Left hindlimb (tissue), 1 donor: ENCODE measurements at regions not wholly inside any gene's neighbourhood (a gene's known extent, or its start where the extent isn't known, plus 50 kb on each side); places are given as distances from the start of the nearest gene placed in this dataset.

ENCODE experiments used
- DNase-seq: peaks from one replicate; pipeline ENCODE4 v3.0.0-alpha.2; 2018

DNA sequence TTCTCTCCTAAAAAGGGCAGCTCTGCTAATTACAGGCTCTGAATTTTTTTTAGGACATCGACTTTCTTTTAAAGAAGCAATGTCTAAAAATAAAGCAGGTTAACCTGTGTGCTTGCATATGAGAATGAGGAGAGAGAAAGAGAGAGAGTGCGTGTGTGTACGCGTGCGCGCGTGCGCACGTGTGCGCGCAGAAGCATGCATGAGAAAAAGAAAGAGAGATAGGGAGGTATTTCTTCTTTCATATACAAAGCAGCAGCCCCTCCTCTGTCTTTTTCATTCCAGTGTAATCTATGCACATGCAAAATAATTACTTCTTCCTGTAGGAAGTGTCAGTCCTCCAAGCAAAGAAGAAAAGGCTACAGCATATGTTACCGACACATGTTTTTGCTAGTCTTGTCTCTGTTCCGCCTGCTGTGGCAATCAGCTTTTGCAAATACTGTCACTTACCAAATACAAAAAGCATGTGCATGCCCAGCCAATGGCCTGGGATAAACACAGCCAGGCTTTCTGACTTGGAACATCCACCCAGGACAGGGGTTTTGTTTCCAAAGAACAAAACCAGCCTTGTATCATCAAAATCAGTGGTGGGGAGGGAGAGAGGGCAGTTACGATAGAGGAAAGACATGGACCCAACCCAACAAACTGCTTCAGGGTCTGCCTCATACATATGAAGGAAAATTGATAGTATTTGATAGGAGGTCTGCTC, 252.3 kb upstream of the SLC24A2 start:
- DNase-seq: no peak

DNA sequence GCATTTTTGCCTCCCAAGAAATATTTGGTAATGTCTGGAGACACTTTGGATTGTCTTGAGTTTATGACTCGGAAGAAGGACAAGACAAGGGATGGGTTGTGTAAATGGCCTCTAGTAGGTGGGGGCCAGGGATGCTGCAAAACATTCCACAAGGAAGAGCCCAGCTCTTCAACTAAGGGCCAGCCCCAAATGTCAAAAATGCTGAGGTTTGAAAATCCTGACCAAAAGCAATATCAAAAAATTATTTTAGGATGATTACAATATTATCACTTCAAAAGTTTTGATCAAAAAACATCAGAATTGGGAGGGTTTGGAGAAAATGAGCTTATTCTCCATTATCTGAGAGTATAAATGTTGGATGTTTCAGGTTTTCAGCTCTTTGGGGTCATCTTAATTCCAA, 248.9 kb upstream of the SLC24A2 start:
- DNase-seq: no peak

DNA sequence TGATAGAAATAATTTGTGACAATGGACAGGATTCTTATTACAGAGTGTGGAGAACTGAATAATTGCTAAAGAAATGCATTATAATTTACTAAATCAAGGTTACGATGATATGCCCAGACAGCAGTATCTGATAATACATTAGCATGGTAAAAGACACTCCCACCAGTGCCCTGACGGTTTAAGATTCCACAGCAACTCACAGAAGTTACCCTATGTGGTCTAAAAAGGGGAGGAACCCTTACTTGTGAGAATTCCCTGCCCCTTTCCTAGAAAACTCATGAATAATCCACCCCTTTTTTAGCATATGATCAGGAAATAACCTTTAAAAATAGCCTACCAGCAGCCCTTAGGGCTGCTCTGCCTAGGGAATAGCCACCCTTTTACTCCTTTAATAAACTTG, 244.7 kb upstream of the SLC24A2 start:
- no peak for DNase-seq

DNA sequence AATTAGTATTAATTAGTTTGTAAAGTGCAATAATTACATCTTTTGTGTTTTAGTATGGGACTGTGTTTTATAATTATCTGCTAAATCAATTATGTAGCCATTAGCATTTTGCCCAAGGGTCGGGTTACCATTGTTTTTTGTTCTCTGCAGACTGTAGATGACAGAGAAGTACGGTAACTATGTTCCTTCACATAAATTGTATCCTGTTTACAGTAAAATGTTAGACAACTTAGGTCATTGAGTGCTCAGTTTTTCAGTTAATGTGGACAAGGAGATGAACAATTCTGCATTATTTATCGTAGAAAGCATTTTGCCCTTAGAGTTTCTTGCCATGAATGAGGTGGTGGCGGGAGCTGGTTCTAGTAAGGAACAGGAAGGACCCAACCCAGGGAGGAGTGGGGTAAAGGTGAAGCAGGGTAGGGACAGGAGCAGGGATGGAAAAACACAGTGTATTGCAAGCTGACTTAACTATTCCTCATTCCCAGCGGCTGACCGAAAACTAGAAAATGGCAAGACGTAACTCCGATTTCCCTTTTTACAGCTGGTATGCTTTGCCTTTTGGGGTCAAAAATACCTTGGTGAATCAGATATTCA, 243.7 kb upstream of the SLC24A2 start:
- no peak for DNase-seq

DNA sequence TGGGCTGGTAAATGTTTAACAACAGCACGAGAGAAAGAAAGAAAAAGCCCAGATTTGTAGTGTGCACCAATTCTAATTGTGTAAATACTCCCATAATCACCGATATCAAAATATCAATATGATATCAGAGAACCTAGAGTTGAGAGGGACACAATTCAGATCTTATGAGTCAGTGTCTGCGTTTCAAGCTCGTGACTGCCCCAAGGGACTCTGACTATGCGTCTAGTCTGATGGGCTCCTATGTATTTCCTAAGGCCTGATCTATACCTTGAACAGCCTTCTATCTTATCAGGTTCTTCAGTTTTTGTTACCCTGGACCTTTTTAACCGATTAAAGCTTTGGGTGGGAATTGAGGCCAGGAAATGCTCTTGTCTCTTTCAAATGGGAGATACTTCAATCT, 243.0 kb upstream of the SLC24A2 start:
- no peak for DNase-seq

DNA sequence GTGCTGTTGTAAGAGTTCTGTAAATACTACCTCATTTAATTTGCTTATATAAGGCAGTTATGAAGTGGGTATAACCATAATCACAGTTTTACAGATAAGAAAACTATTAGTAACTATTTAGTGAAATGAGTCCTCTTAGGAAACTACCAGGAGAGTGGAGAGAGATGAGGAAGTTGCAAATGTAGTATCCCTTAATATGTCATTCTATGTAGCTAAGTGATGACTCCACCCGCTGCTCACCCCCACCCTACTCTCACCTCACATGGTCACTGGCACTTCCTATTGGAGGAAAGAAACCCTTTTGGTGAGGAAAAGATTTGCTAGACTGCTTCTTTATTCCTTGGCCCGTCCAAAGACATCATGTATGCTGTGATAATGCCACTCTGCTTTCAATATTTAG, 241.8 kb upstream of the SLC24A2 start:
- DNase-seq: no peak

DNA sequence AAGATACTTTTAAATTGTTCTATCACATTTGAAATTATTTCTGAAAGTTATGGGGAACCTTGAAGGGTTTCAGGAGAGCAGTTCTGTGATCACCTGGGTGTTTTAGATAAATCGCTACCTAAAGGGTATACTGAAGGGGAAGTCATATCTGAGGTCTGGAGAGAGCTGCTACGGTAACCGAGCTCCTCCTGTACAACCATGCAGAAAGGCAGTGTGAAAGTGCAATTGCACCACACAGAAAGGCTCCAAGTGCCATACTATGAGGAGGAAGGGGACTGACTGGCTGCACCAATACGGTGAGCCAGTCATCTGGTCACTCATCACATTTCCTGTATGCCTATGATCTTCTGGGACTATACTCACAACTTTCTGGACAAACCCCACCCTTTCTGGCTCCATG, 241.4 kb upstream of the SLC24A2 start:
- no peak for DNase-seq

DNA sequence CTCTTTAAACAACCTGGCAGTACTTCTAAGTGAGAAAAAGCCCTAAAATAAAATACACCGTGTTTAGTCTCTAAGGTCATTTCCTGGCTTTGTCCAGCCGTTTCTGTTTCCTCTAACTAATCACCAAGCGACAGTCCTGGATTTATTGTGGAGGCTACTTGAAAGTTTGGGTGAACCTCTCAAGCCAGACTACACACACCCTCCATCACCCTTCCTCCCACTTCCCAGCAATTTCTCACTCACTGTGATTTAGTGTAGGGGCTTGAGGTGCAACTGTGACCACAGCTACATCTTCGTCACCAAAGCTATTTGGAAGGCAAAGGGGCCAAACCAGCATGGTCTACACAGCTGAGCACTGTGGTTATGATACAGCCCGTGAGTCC, 240.0 kb upstream of the SLC24A2 start:
- DNase-seq: no peak

DNA sequence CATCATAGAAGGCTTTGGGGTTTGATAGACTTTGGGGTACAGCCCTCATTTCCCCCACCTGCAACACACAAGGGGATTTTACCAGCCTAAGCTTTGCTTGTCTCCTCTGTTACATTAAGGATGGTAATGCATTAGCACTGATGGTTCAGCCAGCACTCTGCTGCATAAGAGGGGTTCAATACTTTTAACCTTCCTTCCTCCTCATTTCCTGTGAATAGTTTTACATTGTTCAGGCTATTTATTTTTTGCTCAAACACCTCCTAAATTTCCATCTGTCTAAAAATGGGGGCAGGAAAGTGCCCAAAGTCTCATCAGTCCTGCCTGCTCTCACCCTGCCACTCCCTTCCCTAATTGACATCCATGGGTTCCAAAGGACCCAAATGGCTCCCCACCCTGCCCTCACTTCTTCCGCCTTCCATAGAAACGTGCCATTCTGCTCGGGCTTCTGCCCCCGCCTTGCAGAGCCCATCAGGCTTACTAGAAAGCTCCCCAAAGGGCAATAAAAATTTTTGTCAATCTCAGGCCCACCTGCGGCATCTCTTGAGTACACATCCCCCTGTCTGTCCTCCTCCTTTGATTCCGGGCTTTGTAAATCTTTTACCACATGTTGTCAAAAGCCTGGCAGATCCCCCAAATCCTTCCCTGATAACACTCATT, 239.5 kb upstream of the SLC24A2 start:
- DNase-seq: no peak

DNA sequence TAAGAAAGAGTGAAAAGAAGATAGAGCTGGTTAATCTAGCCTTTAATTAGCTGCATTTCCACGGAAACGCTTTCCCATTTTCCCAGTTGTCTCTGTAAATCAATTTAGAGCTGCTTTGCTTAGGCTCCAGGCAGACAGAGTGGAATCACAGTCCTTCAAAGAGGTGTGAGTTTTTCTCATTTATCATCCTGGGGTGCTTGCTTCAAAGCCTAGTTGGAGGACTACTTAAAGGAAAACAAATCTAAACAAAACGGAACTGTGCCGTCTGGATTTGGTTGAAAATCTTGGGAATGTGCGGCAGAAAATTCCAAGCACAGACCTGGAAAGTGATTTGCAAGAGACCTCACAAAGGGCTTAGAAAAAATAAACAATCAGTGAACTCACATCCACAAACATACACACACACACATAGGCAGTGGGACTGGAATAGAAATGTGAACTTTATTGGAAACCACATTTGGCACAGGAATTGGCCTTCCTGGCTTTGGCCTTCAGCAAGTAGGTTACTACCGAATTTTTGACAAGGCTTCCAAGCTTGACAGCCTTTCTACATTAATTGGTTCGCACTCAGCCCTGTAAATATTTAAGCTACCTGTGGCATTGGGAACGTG, 235.2 kb upstream of the SLC24A2 start:
- DNase-seq: no peak

DNA sequence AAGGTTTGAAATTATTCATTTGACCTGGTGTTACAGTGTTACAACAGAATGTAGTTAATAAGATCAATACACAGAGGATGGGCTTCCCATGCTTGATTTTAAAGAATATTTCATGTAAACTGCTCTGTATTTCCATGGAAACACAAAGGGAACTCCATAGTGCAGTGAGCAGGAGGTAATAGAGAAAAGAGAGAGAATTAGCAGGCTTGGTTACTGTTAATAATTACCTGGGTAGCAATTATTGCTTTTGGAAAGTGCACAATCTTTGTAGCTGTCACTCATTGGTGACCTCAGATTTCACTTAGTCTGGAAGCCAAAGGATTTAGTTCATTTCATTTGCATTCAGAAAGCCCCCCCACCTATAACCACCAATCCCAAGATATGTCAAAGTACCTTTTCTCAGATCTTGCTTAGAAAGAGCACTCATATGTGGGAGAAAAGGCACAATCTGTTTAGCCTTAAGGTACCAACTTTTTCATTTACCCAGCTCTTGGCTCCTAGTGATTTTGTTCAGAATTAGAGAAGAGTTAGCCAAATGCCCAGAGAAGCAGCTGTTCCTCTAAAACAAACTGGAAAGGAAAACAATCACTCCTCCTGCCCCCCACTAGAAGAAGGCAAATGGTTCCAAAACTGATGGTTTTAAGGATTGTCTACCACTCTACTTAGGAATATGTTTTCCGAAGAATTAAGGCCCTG, 234.5 kb upstream of the SLC24A2 start:
- no peak for DNase-seq

DNA sequence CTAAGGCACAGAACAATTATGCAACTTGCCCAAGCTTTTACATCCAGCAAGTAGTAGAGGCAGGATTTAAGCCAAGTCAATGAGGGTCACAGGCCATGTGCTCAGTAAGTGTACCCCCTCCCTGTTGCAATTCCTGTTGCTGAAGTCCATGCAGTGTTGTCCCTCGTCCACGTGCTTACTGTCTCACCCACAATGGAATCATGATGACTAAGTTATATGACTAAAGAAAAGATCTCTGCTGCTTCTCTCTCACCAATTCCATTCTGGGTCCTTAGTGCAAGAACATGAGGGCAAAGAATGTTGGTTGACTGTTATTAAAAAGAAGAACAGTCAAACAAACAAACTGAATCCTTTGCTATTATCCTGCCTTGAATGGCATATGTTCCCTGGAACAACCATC, 233.6 kb upstream of the SLC24A2 start:
- no peak for DNase-seq

DNA sequence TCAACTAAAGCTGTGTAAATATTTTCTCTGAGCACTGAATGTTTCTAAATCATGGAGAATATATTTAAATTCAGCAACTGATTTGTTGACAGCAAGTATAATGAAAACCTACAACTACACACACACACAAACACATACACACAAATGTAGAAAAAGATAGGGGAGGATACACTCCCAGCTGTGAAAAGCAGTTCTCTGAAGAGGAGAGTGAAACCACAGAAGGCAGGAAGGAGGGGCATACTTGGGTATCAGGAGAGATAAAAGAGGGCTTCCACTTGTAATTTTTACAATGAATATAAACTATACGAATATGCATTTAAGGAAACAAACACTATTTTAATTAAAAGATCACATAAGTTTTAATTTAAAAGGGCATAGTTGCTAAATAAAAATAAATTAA, 227.8 kb upstream of the SLC24A2 start:
- no peak for DNase-seq

DNA sequence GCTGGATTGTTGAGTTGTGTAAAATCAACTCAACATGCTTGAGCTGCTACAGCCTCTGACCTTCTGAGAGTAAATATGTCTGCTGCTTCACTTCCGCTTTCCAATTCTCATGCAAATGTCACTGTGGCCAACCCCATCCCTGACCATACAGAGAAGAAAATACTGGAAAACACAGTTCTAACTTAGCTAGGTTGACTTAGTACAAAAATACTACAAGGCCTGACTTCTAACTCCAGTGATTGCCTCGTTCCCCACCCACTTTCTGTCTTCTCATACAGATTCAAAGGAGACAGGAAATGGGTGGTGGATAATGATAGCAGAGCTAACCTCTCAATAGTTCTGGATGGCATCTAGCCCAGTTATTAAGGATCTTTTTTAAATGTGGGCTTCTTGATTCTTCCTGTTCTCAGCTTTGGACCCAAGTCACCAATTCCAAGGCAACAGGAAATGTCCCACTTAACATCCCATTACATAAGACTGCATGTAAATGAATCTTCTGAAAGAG, 226.6 kb upstream of the SLC24A2 start:
- no peak for DNase-seq

DNA sequence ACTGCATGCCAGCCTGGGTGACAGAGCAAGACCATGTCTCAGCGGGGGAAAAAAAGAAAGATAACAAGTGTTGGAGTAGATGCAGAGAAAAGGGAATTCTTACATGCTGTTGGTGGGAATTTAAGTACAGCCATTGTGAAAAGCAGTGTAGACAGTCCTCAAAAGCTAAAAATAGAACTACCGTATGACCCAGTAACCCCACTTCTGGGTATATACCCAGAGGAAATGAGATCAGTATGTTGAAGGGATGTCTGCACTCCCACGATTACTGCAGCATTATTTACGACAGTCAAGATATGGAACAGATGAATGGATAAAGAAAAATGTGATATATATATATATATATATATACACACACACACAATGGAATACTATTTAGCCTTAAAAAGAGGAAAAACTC, 225.3 kb upstream of the SLC24A2 start:
- no peak for DNase-seq

DNA sequence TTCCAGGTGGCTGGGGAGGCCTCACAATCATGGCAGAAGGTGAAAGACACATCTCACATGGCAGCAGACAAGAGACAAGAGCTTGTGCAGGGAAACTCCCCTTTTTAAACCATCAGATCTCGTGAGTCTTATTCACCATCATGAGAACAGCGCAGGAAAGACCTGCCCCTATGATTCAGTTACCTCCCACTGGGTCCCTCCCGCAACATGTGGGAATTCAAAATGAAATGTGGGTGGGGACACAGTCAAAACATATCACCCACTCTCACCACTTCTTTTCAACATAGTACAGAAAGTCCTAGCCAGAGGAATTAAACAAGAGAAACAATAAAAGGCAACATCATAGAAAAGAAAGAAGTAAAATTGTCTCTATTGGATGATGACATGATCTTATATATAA, 223.4 kb upstream of the SLC24A2 start:
- no peak for DNase-seq

DNA sequence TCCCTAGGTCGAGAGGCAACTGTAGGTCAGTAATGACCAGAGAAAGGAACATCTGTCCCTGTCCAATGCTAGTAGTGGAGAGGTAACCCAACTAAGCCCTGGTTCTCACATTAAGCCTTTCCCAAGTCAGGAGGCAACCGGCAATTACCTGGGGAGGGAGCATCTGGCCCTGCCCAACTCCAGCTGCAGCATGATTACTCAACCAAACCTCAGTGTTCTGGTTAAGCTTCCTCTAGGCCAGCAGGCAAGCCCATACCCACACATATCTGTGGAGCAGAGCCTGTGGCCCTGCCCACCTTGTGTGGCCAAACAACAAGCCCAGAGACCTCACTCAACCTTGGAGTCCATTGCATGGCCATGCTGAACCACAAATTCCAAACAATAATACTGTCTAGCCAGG, 220.8 kb upstream of the SLC24A2 start:
- DNase-seq: no peak

DNA sequence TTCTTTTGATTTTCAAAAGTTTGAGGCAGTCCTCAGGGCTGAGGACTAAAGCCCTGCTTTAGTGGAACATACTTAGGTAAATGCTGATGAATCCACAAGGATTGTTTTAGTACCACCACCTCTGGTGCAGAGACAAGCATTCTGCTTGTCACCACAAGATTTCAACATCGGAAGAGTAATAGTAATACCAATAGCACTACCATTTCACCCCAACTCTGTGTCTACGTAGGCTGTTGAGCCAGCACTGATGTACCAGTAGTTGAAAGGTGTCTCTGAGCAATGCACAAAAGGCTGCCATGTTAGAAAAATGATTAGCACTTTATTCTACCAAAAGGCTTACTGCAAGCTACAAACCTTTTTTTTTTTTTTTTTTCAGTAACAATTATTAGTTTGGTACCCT, 213.2 kb upstream of the SLC24A2 start:
- no peak for DNase-seq

DNA sequence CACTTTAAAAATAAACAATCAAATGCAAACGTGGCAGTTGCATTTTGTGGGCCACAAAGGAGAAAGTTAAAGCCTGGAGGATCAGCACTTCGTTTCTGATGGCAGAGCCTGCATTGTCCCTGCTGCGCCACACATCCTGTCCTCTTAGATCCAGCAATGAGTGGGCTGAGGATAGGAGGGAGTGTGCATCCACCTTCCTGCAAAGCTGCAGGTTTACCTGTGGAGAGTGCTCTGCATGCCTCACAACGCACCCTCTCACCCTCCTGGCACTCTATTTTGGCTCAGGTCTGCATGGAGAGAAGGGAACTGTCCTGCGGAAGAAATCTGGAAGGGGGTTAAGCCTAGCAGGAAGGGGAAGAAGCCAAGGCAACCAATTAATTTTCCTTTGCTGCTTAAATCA, 212.2 kb upstream of the SLC24A2 start:
- DNase-seq: no peak

DNA sequence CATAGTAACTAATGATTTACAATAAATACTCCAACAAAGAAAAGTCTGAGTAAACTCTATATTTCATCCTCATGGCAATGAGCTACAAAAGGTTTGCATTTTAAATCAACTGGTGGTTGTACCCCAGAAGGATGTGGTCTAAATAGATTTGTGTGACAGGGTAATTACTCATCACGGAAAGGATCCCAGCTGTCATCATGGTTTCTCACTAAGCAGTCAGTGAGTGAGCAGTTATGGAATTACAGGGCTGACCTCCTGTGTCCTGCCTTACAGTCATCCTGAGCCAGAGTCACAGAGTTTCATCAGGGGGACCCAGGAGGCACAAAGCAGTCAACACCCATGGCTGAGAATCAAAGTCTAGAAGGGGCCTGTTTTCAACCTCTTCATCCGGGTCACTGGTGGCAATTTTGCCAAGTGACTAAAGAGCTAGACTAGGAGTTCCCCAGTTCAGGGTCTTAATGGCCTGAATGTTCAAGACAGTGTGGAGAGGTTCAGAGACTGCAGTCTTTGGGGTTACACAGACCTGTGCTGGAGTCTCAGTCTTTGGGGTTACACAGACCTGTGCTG, 210.7 kb upstream of the SLC24A2 start:
- DNase-seq: no peak

DNA sequence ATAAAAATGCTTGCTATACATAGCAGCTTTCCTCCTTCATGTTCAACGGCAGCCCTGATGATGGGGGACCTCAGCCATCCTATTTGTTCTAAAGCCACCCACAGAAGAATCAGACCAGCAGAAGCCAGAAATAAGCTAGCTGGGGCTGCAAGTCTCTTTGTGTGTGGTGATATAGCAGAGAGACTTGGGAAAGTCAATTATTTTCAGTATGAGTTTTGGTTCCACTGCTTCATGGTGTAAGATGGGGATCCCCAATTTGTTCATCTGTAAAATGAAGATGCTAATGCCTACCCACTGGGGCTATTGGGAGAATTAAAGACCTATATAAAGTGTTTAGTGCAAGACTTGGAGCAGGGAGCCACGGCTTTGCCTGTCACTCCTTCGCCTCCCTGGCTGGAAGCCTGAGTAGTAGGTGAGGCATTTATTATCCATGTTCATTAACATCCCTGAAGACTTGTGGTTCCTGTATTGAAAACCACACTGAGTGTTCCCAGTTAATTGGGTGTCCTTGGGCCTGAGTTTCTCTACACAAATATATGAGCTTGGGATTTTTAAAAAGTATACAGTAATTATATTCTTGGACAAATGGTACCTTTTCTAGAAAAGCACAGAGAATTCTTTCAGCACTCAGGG, 210.1 kb upstream of the SLC24A2 start:
- no peak for DNase-seq

DNA sequence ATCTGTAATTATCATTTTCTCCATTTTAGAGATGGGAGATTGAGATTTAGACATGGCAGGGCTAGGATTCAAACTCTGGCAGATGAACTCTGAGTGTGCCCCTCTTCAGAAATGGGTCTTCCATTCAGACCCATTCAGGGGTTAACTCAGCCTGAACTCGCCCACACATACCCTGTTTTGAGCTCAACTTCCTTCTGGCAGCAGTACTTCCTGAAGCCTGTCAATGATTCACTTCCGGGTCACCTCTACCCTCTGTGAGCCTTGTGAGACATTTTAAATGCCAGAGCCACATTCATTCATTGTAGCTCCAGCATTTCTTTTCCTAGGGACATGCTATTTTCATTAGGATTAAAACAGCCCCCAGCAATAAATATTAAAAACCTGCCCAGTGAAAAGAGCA, 209.3 kb upstream of the SLC24A2 start:
- DNase-seq: no peak

DNA sequence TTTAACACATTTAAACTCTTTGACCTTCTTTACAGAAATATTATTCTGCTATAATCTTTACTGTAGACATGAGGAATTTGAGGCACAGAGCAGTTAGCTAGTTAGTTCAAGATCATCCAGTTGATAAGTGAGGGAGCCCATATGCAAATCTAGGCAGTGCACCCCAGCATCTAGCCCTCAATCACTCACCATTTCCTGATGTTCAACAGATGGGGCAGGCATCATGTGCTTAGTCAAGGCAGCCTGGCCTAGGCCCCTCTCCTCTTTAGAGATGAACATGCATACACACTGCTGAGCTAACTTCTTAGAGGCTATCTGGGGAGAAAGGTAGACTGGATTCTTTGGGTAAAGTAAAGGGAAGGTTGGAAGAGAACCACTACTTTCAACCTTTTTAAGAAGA, 206.8 kb upstream of the SLC24A2 start:
- no peak for DNase-seq
